ENCODE measurements at regions not wholly inside any gene's neighbourhood (a gene's known extent, or its start where the extent isn't known, plus 50 kb on each side); places are given as distances from the start of the nearest gene placed in this dataset.

- no TSS peak for BruUV-seq (replicated peaks)
- intact Hi-C loops (cut with micrococcal nuclease) (no loop called here), dilution Hi-C loops (cut with MboI; ENCODE audit: extremely low pct_ligation_motif_present, low sequenced_read_pairs) (no loop called here)
- no peak for TF ChIP-seq EZH2 (IDR thresholded peaks at IDR 0.05; ENCODE audit: borderline replicate concordance, low read depth, low read length, severe bottlenecking)
- ChIA-PET CTCF (no interaction called here), POLR2A (no interaction called here)
- Histone ChIP-seq H3K9me1 (replicated peaks; ENCODE audit: control insufficient read depth, extremely low read depth, insufficient read depth, low read length) (no peaks in the 10 kb centered on the region), H3K9ac (replicated peaks; ENCODE audit: extremely low read depth, insufficient read depth, low read length) (no peak overlapping the region), H3K9me3 (replicated peaks; ENCODE audit: control insufficient read depth, insufficient read depth, low read length) (no peaks in the 10 kb centered on the region), H3K27ac (ENCODE audit: insufficient read depth, low read depth, low read length) (no peak overlapping the region), H3K36me3 (ENCODE audit: control insufficient read depth in 2 of 2, extremely low read depth in 1 of 2, insufficient read depth in 2 of 2, low read length in 2 of 2) (no peaks in the 10 kb centered on the region), H3K79me2 (ENCODE audit: control insufficient read depth, insufficient read depth, low read length) (no peaks in the 10 kb centered on the region), H4K20me1 (replicated peaks; ENCODE audit: control insufficient read depth, extremely low read depth, insufficient read depth, low read length) (no peaks in the 10 kb centered on the region), H3K27me3 (ENCODE audit: control insufficient read depth in 2 of 2, insufficient read depth in 2 of 2, low read length in 2 of 2) (no peaks in the 10 kb centered on the region), H3K4me2 (ENCODE audit: insufficient read depth, low read length) (no peak overlapping the region), H3K4me1 (ENCODE audit: control insufficient read depth, extremely low read depth, insufficient read depth, low read length) (no peaks in the 10 kb centered on the region), H2AFZ (ENCODE audit: low read depth, low read length) (no peak overlapping the region), H3K4me3 (replicated peaks in 1 of 3; ENCODE audit: insufficient read depth in 1 of 3, low read depth in 1 of 3, low read length in 3 of 3) (no peak overlapping the region)
- no peak for FAIRE-seq
- DNase-seq (ENCODE audit: low read depth, low spot score), result no peak
These were observed 593.0 kb upstream of the ATP2B1 start for GRCh38 chr12:90301561-90302133.

GRCh38 chr12:90301095-90301494 lies 592.5 kb upstream of the ATP2B1 start:
- Histone ChIP-seq H4K20me1 (replicated peaks; ENCODE audit: control insufficient read depth, extremely low read depth, insufficient read depth, low read length) (no peaks in the 10 kb centered on the region), H3K9me1 (replicated peaks; ENCODE audit: control insufficient read depth, extremely low read depth, insufficient read depth, low read length) (no peaks in the 10 kb centered on the region), H3K4me1 (ENCODE audit: control insufficient read depth, extremely low read depth, insufficient read depth, low read length) (no peaks in the 10 kb centered on the region), H3K79me2 (ENCODE audit: control insufficient read depth, insufficient read depth, low read length) (no peaks in the 10 kb centered on the region), H3K9me3 (replicated peaks; ENCODE audit: control insufficient read depth, insufficient read depth, low read length) (no peaks in the 10 kb centered on the region), H3K9ac (replicated peaks; ENCODE audit: extremely low read depth, insufficient read depth, low read length) (no peak overlapping the region), H3K27me3 (ENCODE audit: control insufficient read depth in 2 of 2, insufficient read depth in 2 of 2, low read length in 2 of 2) (no peaks in the 10 kb centered on the region), H3K36me3 (ENCODE audit: control insufficient read depth in 2 of 2, extremely low read depth in 1 of 2, insufficient read depth in 2 of 2, low read length in 2 of 2) (no peaks in the 10 kb centered on the region), H3K27ac (ENCODE audit: insufficient read depth, low read depth, low read length) (no peak overlapping the region), H3K4me2 (ENCODE audit: insufficient read depth, low read length) (no peak overlapping the region), H3K4me3 (replicated peaks in 1 of 3; ENCODE audit: insufficient read depth in 1 of 3, low read depth in 1 of 3, low read length in 3 of 3) (no peak overlapping the region), H2AFZ (ENCODE audit: low read depth, low read length) (no peak overlapping the region)
- dilution Hi-C loops (cut with MboI; ENCODE audit: extremely low pct_ligation_motif_present, low sequenced_read_pairs), result no loop called here
- no TSS peak for BruUV-seq (replicated peaks)
- ChIA-PET CTCF (no interaction called here), POLR2A (no interaction called here)
- intact Hi-C loops (cut with micrococcal nuclease), result no loop called here
- no peak for FAIRE-seq
- DNase-seq (ENCODE audit: low read depth, low spot score), result no peak
- TF ChIP-seq JUN (IDR thresholded peaks at IDR 0.05; ENCODE audit: borderline replicate concordance, insufficient read depth, insufficient read length, low read depth) (no peak), GATA2 (IDR thresholded peaks at IDR 0.05; ENCODE audit: insufficient read depth, insufficient read length, low read depth, low read length) (no peak), MAX (IDR thresholded peaks at IDR 0.05; ENCODE audit: insufficient read depth, insufficient read length) (no peak), POLR2A (IDR thresholded peaks at IDR 0.05; ENCODE audit: low read depth, low read length) (no peak), POLR2AphosphoS5 (IDR thresholded peaks at IDR 0.05; ENCODE audit: insufficient read depth, low read depth, low read length) (no peak), FOS (IDR thresholded peaks at IDR 0.05; ENCODE audit: borderline replicate concordance, insufficient read depth, low read length) (no peak)
